ENCODE measurements at regions not wholly inside any gene's neighbourhood (a gene's known extent, or its start where the extent isn't known, plus 50 kb on each side); places are given as distances from the start of the nearest gene placed in this dataset.

- no peak overlapping the region for H3K4me3 ChIP-seq
- no peaks in the 10 kb centered on the region for H3K27me3 ChIP-seq
- no peaks in the 10 kb centered on the region for H3K9me3 ChIP-seq (ENCODE audit: low read depth)
- DNase-seq (ENCODE audit: low spot score), result no peak
- no peaks in the 10 kb centered on the region for H3K4me1 ChIP-seq (ENCODE audit: insufficient read depth)
- no peaks in the 10 kb centered on the region for H4K20me1 ChIP-seq (ENCODE audit: insufficient read depth, poor library complexity, severe bottlenecking)
- TF ChIP-seq EZH2phosphoT487 (IDR thresholded peaks at IDR 0.05; ENCODE audit: low read depth, severe bottlenecking, unreplicated experiment) (no peak), EZH2 (IDR thresholded peaks at IDR 0.05; ENCODE audit: borderline replicate concordance) (no peak)
- TF ChIP-seq, protein P1, sequence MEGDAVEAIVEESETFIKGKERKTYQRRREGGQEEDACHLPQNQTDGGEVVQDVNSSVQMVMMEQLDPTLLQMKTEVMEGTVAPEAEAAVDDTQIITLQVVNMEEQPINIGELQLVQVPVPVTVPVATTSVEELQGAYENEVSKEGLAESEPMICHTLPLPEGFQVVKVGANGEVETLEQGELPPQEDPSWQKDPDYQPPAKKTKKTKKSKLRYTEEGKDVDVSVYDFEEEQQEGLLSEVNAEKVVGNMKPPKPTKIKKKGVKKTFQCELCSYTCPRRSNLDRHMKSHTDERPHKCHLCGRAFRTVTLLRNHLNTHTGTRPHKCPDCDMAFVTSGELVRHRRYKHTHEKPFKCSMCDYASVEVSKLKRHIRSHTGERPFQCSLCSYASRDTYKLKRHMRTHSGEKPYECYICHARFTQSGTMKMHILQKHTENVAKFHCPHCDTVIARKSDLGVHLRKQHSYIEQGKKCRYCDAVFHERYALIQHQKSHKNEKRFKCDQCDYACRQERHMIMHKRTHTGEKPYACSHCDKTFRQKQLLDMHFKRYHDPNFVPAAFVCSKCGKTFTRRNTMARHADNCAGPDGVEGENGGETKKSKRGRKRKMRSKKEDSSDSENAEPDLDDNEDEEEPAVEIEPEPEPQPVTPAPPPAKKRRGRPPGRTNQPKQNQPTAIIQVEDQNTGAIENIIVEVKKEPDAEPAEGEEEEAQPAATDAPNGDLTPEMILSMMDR (IDR thresholded peaks at IDR 0.05; ENCODE audit: poor library complexity), result no peak
- H3K27ac ChIP-seq, result no peak overlapping the region
- 65% methylated on average over 4 of the region's 4 CpGs for WGBS (ENCODE audit: low lambda C conversion rate, missing lambda C conversion rate)
- H3K36me3 ChIP-seq (replicated peaks; ENCODE audit: insufficient read depth, low read depth), result no peaks in the 10 kb centered on the region
- H3K4me2 ChIP-seq, result no peak overlapping the region
- H3K79me2 ChIP-seq, result no peaks in the 10 kb centered on the region
- no peaks in the 10 kb centered on the region for H3K9me2 ChIP-seq (replicated peaks; ENCODE audit: insufficient read depth)
- no peak overlapping the region for H2AFZ ChIP-seq
Observed at GRCh38 chr7:17706275-17706674, 234.0 kb downstream of the SNX13 start.

DNA sequence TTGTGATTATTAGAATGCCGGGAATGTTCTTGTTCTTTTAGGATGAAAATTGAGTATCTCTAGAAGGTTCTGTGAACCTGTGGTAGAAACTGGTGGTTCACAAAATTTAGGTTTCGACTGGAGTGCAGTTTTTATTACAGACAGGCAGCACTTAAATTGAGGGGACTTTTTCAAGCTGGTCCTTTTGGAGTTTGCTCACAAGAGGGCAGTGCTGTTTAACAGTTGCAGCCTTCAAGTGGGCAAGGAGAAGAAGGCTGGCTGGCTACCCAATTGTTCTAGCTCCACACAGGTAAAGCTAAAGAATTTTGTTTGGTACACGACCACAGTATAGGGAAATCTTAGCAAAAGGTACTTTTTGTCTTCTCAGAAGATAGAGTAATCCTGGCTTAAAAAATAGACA is 233.6 kb downstream of the SNX13 start:
- Histone ChIP-seq H3K4me3 (no peak overlapping the region), H3K9me2 (replicated peaks; ENCODE audit: insufficient read depth) (no peaks in the 10 kb centered on the region), H3K36me3 (replicated peaks; ENCODE audit: insufficient read depth, low read depth) (no peaks in the 10 kb centered on the region), H4K20me1 (ENCODE audit: insufficient read depth, poor library complexity, severe bottlenecking) (no peaks in the 10 kb centered on the region), H3K4me1 (ENCODE audit: insufficient read depth) (no peaks in the 10 kb centered on the region), H3K79me2 (no peaks in the 10 kb centered on the region), H3K9me3 (ENCODE audit: low read depth) (no peaks in the 10 kb centered on the region), H3K27me3 (no peaks in the 10 kb centered on the region), H3K27ac (no peak overlapping the region), H3K4me2 (no peak overlapping the region), H2AFZ (no peak overlapping the region)
- TF ChIP-seq, protein P1 (IDR thresholded peaks at IDR 0.05; ENCODE audit: poor library complexity), result peak; percentile 85
- TF ChIP-seq EZH2 (IDR thresholded peaks at IDR 0.05; ENCODE audit: borderline replicate concordance), result no peak
- peak; percentile 74 for DNase-seq (ENCODE audit: low spot score)
- 15% methylated on average over 3 of the region's 3 CpGs for WGBS (ENCODE audit: low lambda C conversion rate, missing lambda C conversion rate)

- H2AFZ ChIP-seq, result no peak overlapping the region
- H4K20me1 ChIP-seq (ENCODE audit: insufficient read depth, poor library complexity, severe bottlenecking), result no peaks in the 10 kb centered on the region
- no peak overlapping the region for H3K4me3 ChIP-seq
- H3K79me2 ChIP-seq, result no peaks in the 10 kb centered on the region
- H3K27ac ChIP-seq, result no peak overlapping the region
- H3K9me2 ChIP-seq (replicated peaks; ENCODE audit: insufficient read depth), result no peaks in the 10 kb centered on the region
- no peaks in the 10 kb centered on the region for H3K4me1 ChIP-seq (ENCODE audit: insufficient read depth)
- no peaks in the 10 kb centered on the region for H3K9me3 ChIP-seq (ENCODE audit: low read depth)
- WGBS (ENCODE audit: low lambda C conversion rate, missing lambda C conversion rate), result 70% methylated on average over 1 of the region's 1 CpG
- TF ChIP-seq, protein P1 (IDR thresholded peaks at IDR 0.05; ENCODE audit: poor library complexity), result no peak
- TF ChIP-seq EZH2 (IDR thresholded peaks at IDR 0.05; ENCODE audit: borderline replicate concordance) (no peak), EZH2phosphoT487 (IDR thresholded peaks at IDR 0.05; ENCODE audit: low read depth, severe bottlenecking, unreplicated experiment) (no peak)
- no peak for DNase-seq (ENCODE audit: low spot score)
- H3K36me3 ChIP-seq (replicated peaks; ENCODE audit: insufficient read depth, low read depth), result no peaks in the 10 kb centered on the region
- H3K4me2 ChIP-seq, result no peak overlapping the region
- H3K27me3 ChIP-seq, result no peaks in the 10 kb centered on the region
Observed at GRCh38 chr7:17709127-17709526, 231.2 kb downstream of the SNX13 start.

GRCh38 chr7:17709599-17709998 is 230.7 kb downstream of the SNX13 start:
- no peak for DNase-seq (ENCODE audit: low spot score)
- no peaks in the 10 kb centered on the region for H3K4me1 ChIP-seq (ENCODE audit: insufficient read depth)
- no peaks in the 10 kb centered on the region for H3K36me3 ChIP-seq (replicated peaks; ENCODE audit: insufficient read depth, low read depth)
- no peaks in the 10 kb centered on the region for H3K9me3 ChIP-seq (ENCODE audit: low read depth)
- H3K4me3 ChIP-seq, result no peak overlapping the region
- H3K27ac ChIP-seq, result no peak overlapping the region
- no peaks in the 10 kb centered on the region for H4K20me1 ChIP-seq (ENCODE audit: insufficient read depth, poor library complexity, severe bottlenecking)
- H3K9me2 ChIP-seq (replicated peaks; ENCODE audit: insufficient read depth), result no peaks in the 10 kb centered on the region
- WGBS (ENCODE audit: low lambda C conversion rate, missing lambda C conversion rate), result 75% methylated on average over 2 of the region's 2 CpGs
- no peak overlapping the region for H2AFZ ChIP-seq
- H3K4me2 ChIP-seq, result no peak overlapping the region
- no peaks in the 10 kb centered on the region for H3K27me3 ChIP-seq
- no peaks in the 10 kb centered on the region for H3K79me2 ChIP-seq
- TF ChIP-seq, protein P1 (IDR thresholded peaks at IDR 0.05; ENCODE audit: poor library complexity), result no peak
- TF ChIP-seq EZH2 (IDR thresholded peaks at IDR 0.05; ENCODE audit: borderline replicate concordance) (no peak), EZH2phosphoT487 (IDR thresholded peaks at IDR 0.05; ENCODE audit: low read depth, severe bottlenecking, unreplicated experiment) (no peak)
